Peyer's patch (tissue), 4 donors: ENCODE measurements at regions not wholly inside any gene's neighbourhood (a gene's known extent, or its start where the extent isn't known, plus 50 kb on each side); places are given as distances from the start of the nearest gene placed in this dataset.

Source experiments
- POLR2A ChIP-seq, 2 donors: fragments of 450-650 bp; IDR thresholded peaks; one replicate each; pipeline ENCODE4 v1.5.1; 2017; ENCODE audit warnings: antibody characterized with exemption in 2 of 2, mild to moderate bottlenecking in 2 of 2, moderate library complexity in 2 of 2
- TF ChIP-seq, protein P1 (sequence below), 6 experiments: fragments of 450-650 bp in 4 of 6; fragments of 200-600 bp in 2 of 6; sonication (generic) in 1 of 6; IDR thresholded peaks; one replicate each; pipeline ENCODE4 v1.5.1; 2017 to 2019; ENCODE audit warnings: antibody characterized with exemption in 6 of 6, mild to moderate bottlenecking in 3 of 6, moderate library complexity in 1 of 6

DNA sequence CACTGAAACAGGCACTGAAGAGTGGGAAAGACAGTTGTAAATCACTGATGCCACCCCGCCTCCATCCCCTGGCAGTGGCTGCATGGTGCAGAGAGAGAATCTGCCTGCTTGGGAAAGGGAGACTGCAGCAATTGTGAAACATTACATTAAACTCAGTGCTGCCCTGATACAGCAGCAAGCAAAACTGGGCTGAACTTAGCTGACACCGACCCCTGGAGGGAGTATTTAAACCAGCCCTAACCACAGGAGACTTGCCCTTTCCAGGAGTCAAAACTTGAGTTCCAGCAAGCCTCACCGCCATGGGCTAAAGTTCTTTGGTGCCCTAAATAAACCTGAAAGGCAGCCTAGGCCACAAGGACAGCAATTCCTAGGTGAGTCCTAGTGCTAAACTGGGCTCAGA, 109.4 kb upstream of the PLPP4 start:
- TF ChIP-seq POLR2A (IDR thresholded peaks at IDR 0.05): no peak
- TF ChIP-seq, protein P1, sequence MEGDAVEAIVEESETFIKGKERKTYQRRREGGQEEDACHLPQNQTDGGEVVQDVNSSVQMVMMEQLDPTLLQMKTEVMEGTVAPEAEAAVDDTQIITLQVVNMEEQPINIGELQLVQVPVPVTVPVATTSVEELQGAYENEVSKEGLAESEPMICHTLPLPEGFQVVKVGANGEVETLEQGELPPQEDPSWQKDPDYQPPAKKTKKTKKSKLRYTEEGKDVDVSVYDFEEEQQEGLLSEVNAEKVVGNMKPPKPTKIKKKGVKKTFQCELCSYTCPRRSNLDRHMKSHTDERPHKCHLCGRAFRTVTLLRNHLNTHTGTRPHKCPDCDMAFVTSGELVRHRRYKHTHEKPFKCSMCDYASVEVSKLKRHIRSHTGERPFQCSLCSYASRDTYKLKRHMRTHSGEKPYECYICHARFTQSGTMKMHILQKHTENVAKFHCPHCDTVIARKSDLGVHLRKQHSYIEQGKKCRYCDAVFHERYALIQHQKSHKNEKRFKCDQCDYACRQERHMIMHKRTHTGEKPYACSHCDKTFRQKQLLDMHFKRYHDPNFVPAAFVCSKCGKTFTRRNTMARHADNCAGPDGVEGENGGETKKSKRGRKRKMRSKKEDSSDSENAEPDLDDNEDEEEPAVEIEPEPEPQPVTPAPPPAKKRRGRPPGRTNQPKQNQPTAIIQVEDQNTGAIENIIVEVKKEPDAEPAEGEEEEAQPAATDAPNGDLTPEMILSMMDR (IDR thresholded peaks at IDR 0.05): no peak
